ENCODE measurements at regions not wholly inside any gene's neighbourhood (a gene's known extent, or its start where the extent isn't known, plus 50 kb on each side); places are given as distances from the start of the nearest gene placed in this dataset.

DNA sequence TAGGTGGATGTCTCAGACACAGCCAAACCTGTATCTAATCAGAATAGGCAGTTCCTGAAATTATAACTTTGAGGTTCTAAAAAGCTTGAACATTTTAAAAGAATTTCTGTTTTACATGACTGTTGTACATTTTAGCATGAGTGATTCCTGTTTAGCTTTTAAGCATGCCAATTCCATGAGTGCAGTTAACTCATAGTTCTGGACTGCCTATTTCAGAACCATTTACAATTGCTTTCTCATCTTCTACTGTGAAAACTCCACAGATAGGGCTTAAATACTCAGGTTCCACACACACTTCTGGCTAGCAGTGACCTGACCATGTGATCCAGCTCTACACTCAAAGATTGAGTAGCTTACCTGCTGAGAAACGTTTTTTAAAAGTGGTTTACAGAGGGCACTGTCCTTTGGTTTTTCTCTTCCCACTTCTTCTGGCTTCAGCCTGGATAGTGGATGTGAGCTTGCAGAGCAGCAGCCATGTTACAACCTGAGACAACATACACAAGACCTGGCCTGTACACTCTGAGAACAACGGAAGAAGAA, 280.8 kb downstream of the ANKRD50 start:
- no peak overlapping the region for H3K4me2 ChIP-seq (ENCODE audit: low read length)
- H3F3A ChIP-seq (ENCODE audit: insufficient read depth, low read length, poor library complexity, severe bottlenecking) = no peaks in the 10 kb centered on the region
- no peak overlapping the region for H3K9ac ChIP-seq (ENCODE audit: low read length)
- no peaks in the 10 kb centered on the region for H3K79me2 ChIP-seq (replicated peaks; ENCODE audit: insufficient read depth, low read length)
- H2AFZ ChIP-seq (ENCODE audit: low read depth, low read length) = no peak overlapping the region
- no peak for TF ChIP-seq EZH2 (IDR thresholded peaks at IDR 0.05; ENCODE audit: borderline replicate concordance, insufficient read depth, low read length, poor library complexity, severe bottlenecking)
- TF ChIP-seq SMC3 (conservative IDR thresholded peaks at IDR 0.05; ENCODE audit: poor library complexity) = no peak
- no peak for TF ChIP-seq POLR2AphosphoS5 (IDR thresholded peaks at IDR 0.05)
- TF ChIP-seq, protein P1, sequence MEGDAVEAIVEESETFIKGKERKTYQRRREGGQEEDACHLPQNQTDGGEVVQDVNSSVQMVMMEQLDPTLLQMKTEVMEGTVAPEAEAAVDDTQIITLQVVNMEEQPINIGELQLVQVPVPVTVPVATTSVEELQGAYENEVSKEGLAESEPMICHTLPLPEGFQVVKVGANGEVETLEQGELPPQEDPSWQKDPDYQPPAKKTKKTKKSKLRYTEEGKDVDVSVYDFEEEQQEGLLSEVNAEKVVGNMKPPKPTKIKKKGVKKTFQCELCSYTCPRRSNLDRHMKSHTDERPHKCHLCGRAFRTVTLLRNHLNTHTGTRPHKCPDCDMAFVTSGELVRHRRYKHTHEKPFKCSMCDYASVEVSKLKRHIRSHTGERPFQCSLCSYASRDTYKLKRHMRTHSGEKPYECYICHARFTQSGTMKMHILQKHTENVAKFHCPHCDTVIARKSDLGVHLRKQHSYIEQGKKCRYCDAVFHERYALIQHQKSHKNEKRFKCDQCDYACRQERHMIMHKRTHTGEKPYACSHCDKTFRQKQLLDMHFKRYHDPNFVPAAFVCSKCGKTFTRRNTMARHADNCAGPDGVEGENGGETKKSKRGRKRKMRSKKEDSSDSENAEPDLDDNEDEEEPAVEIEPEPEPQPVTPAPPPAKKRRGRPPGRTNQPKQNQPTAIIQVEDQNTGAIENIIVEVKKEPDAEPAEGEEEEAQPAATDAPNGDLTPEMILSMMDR (IDR thresholded peaks at IDR 0.05; ENCODE audit: poor library complexity, severe bottlenecking) = no peak
- no peak for TF ChIP-seq RAD21 (conservative IDR thresholded peaks at IDR 0.05)
- TF ChIP-seq MXI1 (conservative IDR thresholded peaks at IDR 0.05; ENCODE audit: poor library complexity, severe bottlenecking) = no peak
- no peak for TF ChIP-seq EP300 (conservative IDR thresholded peaks at IDR 0.05; ENCODE audit: poor library complexity, severe bottlenecking)
- TF ChIP-seq, protein P2, sequence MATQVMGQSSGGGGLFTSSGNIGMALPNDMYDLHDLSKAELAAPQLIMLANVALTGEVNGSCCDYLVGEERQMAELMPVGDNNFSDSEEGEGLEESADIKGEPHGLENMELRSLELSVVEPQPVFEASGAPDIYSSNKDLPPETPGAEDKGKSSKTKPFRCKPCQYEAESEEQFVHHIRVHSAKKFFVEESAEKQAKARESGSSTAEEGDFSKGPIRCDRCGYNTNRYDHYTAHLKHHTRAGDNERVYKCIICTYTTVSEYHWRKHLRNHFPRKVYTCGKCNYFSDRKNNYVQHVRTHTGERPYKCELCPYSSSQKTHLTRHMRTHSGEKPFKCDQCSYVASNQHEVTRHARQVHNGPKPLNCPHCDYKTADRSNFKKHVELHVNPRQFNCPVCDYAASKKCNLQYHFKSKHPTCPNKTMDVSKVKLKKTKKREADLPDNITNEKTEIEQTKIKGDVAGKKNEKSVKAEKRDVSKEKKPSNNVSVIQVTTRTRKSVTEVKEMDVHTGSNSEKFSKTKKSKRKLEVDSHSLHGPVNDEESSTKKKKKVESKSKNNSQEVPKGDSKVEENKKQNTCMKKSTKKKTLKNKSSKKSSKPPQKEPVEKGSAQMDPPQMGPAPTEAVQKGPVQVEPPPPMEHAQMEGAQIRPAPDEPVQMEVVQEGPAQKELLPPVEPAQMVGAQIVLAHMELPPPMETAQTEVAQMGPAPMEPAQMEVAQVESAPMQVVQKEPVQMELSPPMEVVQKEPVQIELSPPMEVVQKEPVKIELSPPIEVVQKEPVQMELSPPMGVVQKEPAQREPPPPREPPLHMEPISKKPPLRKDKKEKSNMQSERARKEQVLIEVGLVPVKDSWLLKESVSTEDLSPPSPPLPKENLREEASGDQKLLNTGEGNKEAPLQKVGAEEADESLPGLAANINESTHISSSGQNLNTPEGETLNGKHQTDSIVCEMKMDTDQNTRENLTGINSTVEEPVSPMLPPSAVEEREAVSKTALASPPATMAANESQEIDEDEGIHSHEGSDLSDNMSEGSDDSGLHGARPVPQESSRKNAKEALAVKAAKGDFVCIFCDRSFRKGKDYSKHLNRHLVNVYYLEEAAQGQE (IDR thresholded peaks at IDR 0.05; ENCODE audit: borderline replicate concordance) = no peak
- TF ChIP-seq TAF1 (IDR thresholded peaks at IDR 0.05; ENCODE audit: low read depth) = no peak
- H3K27me3 ChIP-seq (ENCODE audit: insufficient read depth, low read depth, low read length) = no peaks in the 10 kb centered on the region
- no peak overlapping the region for H3K4me3 ChIP-seq (ENCODE audit: low read length)
- H3K9me2 ChIP-seq (ENCODE audit: insufficient read depth, low read length) = no peaks in the 10 kb centered on the region
- no peaks in the 10 kb centered on the region for H3K9me3 ChIP-seq (ENCODE audit: low read length)
- H4K20me1 ChIP-seq (ENCODE audit: insufficient read depth) = no peaks in the 10 kb centered on the region
- no peak overlapping the region for H3K27ac ChIP-seq (ENCODE audit: low read length)
- no peaks in the 10 kb centered on the region for H3K36me3 ChIP-seq (ENCODE audit: insufficient read depth, low read length)

DNA sequence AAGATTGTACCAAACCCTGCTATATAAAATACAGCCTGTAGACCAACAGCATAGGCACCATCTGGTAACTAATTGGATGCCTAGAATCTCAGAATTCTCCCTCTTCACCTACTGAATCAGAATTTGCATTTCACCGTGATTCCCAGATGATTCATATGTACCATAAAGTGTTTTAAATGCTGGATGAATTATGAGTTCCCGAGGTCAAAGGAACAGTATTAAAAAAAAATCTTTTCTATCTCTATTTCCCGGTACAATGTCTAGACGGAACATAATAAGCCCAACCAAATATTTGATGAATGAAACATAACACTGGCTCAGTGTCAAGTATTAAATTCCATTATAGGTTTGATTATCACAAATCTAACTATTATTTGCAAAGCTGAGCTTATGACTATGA, 280.0 kb downstream of the ANKRD50 start:
- H2AFZ ChIP-seq (ENCODE audit: low read depth, low read length) = no peak overlapping the region

More for the DNA sequence above, 280.0 kb downstream of the ANKRD50 start:
- Histone ChIP-seq H3K4me2 (ENCODE audit: low read length) (no peak overlapping the region), H3K9me3 (ENCODE audit: low read length) (no peaks in the 10 kb centered on the region), H3K27ac (ENCODE audit: low read length) (no peak overlapping the region), H3K9ac (ENCODE audit: low read length) (no peak overlapping the region), H4K20me1 (ENCODE audit: insufficient read depth) (no peaks in the 10 kb centered on the region), H3K4me3 (ENCODE audit: low read length) (no peak overlapping the region), H3K79me2 (replicated peaks; ENCODE audit: insufficient read depth, low read length) (no peaks in the 10 kb centered on the region), H3K36me3 (ENCODE audit: insufficient read depth, low read length) (no peaks in the 10 kb centered on the region), H3F3A (ENCODE audit: insufficient read depth, low read length, poor library complexity, severe bottlenecking) (no peaks in the 10 kb centered on the region), H3K9me2 (ENCODE audit: insufficient read depth, low read length) (no peaks in the 10 kb centered on the region), H3K27me3 (ENCODE audit: insufficient read depth, low read depth, low read length) (no peaks in the 10 kb centered on the region)
- TF ChIP-seq MXI1 (conservative IDR thresholded peaks at IDR 0.05; ENCODE audit: poor library complexity, severe bottlenecking) (no peak), POLR2AphosphoS5 (IDR thresholded peaks at IDR 0.05) (no peak)

All from neural cell (in vitro differentiated cells).